Transverse colon (tissue), 4 donors: ENCODE measurements at regions not wholly inside any gene's neighbourhood (a gene's known extent, or its start where the extent isn't known, plus 50 kb on each side); places are given as distances from the start of the nearest gene placed in this dataset.

Experiments
- DNase-seq: peaks from one replicate; pipeline ENCODE4 v3.0.0-alpha.2; 2019
- H3K27ac ChIP-seq, 4 donors: fragments of 200-600 bp; sonication (generic); 2 replicates each; pipeline ENCODE4 v1.5.1; 2016 to 2018; ENCODE audit warnings: inconsistent platforms in 4 of 4
- H3K27me3 ChIP-seq: fragments of 200-600 bp; sonication (generic); 2 replicates; pipeline ENCODE4 v1.5.1; 2017; ENCODE audit warnings: inconsistent platforms
- H3K36me3 ChIP-seq, 4 donors: fragments of 200-600 bp; sonication (generic); 2 replicates each; pipeline ENCODE4 v1.5.1; 2017 to 2019; ENCODE audit warnings: inconsistent platforms in 4 of 4
- H3K4me1 ChIP-seq, 4 donors: fragments of 200-600 bp; sonication (generic); 2 replicates each; pipeline ENCODE4 v1.5.1; 2017 to 2020; ENCODE audit warnings: inconsistent platforms in 4 of 4
- H3K4me3 ChIP-seq, 4 donors: fragments of 200-600 bp; sonication (generic); 1 replicate in 1 of 4; 2 replicates in 3 of 4; pipeline versions ENCODE4 v1.5.1 to v1.6.1; 2017 to 2019; ENCODE audit warnings: inconsistent platforms in 4 of 4
- H3K9me3 ChIP-seq, 2 donors: fragments of 200-600 bp; sonication (generic); 2 replicates each; pipeline ENCODE4 v1.5.1; 2017 to 2019; ENCODE audit warnings: inconsistent platforms in 2 of 2
- CTCF ChIP-seq, 5 experiments: fragments of 200-600 bp in 3 of 5; fragments of 450-650 bp in 2 of 5; sonication (generic) in 3 of 5; IDR thresholded peaks; 1 replicate in 2 of 5; 2 replicates in 3 of 5; pipeline ENCODE4 v1.5.1; 2016 to 2017; ENCODE audit warnings: antibody characterized with exemption in 5 of 5, inconsistent platforms in 3 of 5, mild to moderate bottlenecking in 2 of 5, moderate library complexity in 1 of 5
- EP300 ChIP-seq: sonication (generic); formaldehyde crosslinking; IDR thresholded peaks from one replicate; pipeline ENCODE4 v1.6.1; 2017; ENCODE audit warnings: antibody characterized with exemption, low read depth
- POLR2A ChIP-seq: fragments of 450-650 bp; IDR thresholded peaks from one replicate; pipeline ENCODE4 v1.6.1; 2016; ENCODE audit warnings: antibody characterized with exemption, mild to moderate bottlenecking, moderate library complexity
- POLR2AphosphoS5 ChIP-seq, 3 donors: sonication (generic); formaldehyde crosslinking; IDR thresholded peaks; one replicate each; pipeline ENCODE4 v1.6.1; 2016; ENCODE audit warnings: antibody characterized with exemption in 3 of 3
- WGBS, 2 donors: methylation state at CpG; one replicate each; pipeline ENCODE4 v1.1.5; 2018; ENCODE audit warnings: low coverage in 1 of 2; 5-methylcytosine and 5-hydroxymethylcytosine counted together
- in situ Hi-C, 4 donors: fragments of 200-750 bp; cut with MboI; loops; one replicate each; pipeline versions ENCODE4 v1.15.0 to v1.15.1; 2017; ENCODE audit warnings: low sequenced_read_pairs in 3 of 4, low pct_ligation_motif_present in 1 of 4, low pct_unique_long_range_greater_than_20kb in 1 of 4
- intact Hi-C: fragments of 100-400 bp; cut with DNase I; formaldehyde crosslinking; loops from one replicate; pipeline ENCODE4 v1.15.1; 2023; ENCODE audit warnings: low total_unique reads

- H3K27me3 ChIP-seq, result no peaks in the 10 kb centered on the region
- H3K4me1 ChIP-seq, result peaks cover 0 to 9% (median 0%) of the 10 kb centered on the region in 4 donors
- intact Hi-C loops (no loop called here), in situ Hi-C loops (no loop called here)
- H3K9me3 ChIP-seq, result no peaks in the 10 kb centered on the region
- no peak overlapping the region for H3K27ac ChIP-seq
- no peak overlapping the region for H3K4me3 ChIP-seq
- WGBS, 2 donors, result 86 to 93% methylated on average over 2 of the region's 2 CpGs
- H3K36me3 ChIP-seq, result no peaks in the 10 kb centered on the region
- no peak for DNase-seq
- TF ChIP-seq POLR2A (no peak), CTCF (IDR thresholded peaks at IDR 0.05) (no peak), EP300 (no peak), POLR2AphosphoS5 (IDR thresholded peaks at IDR 0.05) (no peak)
Observed at GRCh38 chr12:105576261-105576660, 245.8 kb downstream of the C12orf75 start.

- Histone ChIP-seq H3K9me3 (no peaks in the 10 kb centered on the region), H3K27ac (no peak overlapping the region), H3K4me3 (no peak overlapping the region), H3K4me1 (peaks cover 0 to 9% (median 0%) of the 10 kb centered on the region in 4 donors), H3K36me3 (no peaks in the 10 kb centered on the region), H3K27me3 (no peaks in the 10 kb centered on the region)
- in situ Hi-C loops (no loop called here), intact Hi-C loops (no loop called here)
- DNase-seq, result peak; percentile 14
- TF ChIP-seq EP300 (no peak), POLR2A (no peak), CTCF (IDR thresholded peaks at IDR 0.05) (no peak), POLR2AphosphoS5 (IDR thresholded peaks at IDR 0.05) (no peak)
- 38 to 43% methylated on average over 3 to 5 of the region's 5 CpGs for whole genome bisulfite sequencing, 2 donors
Observed at GRCh38 chr12:105580821-105581352, 250.4 kb downstream of the C12orf75 start.

GRCh38 chr12:105581420-105581819, 250.9 kb downstream of the C12orf75 start:
- Histone ChIP-seq H3K4me3 (no peak overlapping the region), H3K27me3 (no peaks in the 10 kb centered on the region), H3K4me1 (peaks cover 0 to 9% (median 0%) of the 10 kb centered on the region in 4 donors), H3K9me3 (no peaks in the 10 kb centered on the region), H3K36me3 (no peaks in the 10 kb centered on the region), H3K27ac (no peak overlapping the region)
- no peak for TF ChIP-seq EP300
- no peak for TF ChIP-seq POLR2AphosphoS5 (IDR thresholded peaks at IDR 0.05)
- no peak for TF ChIP-seq CTCF (IDR thresholded peaks at IDR 0.05)
- no peak for TF ChIP-seq POLR2A
- intact Hi-C loops (no loop called here), in situ Hi-C loops (no loop called here)
- DNase-seq, result no peak
- WGBS, 2 donors, result 40 to 80% methylated on average over 1 to 6 of the region's 6 CpGs

- TF ChIP-seq POLR2AphosphoS5 (IDR thresholded peaks at IDR 0.05) (no peak), POLR2A (no peak), EP300 (no peak), CTCF (IDR thresholded peaks at IDR 0.05) (no peak)
- in situ Hi-C loops, result no loop called here
Observed at GRCh38 chr12:105585107-105585506, 254.6 kb downstream of the C12orf75 start.

More at GRCh38 chr12:105585107-105585506, 254.6 kb downstream of the C12orf75 start:
- peaks cover 0 to 6% (median 0%) of the 10 kb centered on the region in 4 donors for H3K4me1 ChIP-seq
- no peaks in the 10 kb centered on the region for H3K36me3 ChIP-seq
- no peak overlapping the region for H3K4me3 ChIP-seq
- DNase-seq, result no peak
- no peak overlapping the region for H3K27ac ChIP-seq
- H3K9me3 ChIP-seq, result no peaks in the 10 kb centered on the region
- WGBS, 2 donors, result 78 to 81% methylated on average over 3 of the region's 3 CpGs
- no peaks in the 10 kb centered on the region for H3K27me3 ChIP-seq
- intact Hi-C loops, result no loop called here
